GM12891 (cell line): ENCODE measurements at regions not wholly inside any gene's neighbourhood (a gene's known extent, or its start where the extent isn't known, plus 50 kb on each side); places are given as distances from the start of the nearest gene placed in this dataset.

Experiments
- POLR2A ChIP-seq: IDR thresholded peaks from 2 replicates; pipeline ENCODE4 v1.6.1; 2011; ENCODE audit warnings: low read depth, low read length, control low read depth
- POLR2AphosphoS5 ChIP-seq: IDR thresholded peaks from 2 replicates; pipeline ENCODE4 v1.6.1; 2011; ENCODE audit warnings: low read depth, low read length, control low read depth
- SPI1 ChIP-seq: IDR thresholded peaks from 2 replicates; pipeline ENCODE4 v1.6.1; 2011; ENCODE audit warnings: low read depth, low read length, control low read depth

- TF ChIP-seq POLR2A, result no peak
- no peak for TF ChIP-seq POLR2AphosphoS5
- TF ChIP-seq SPI1, result no peak
These were observed 273.2 kb upstream of the EMCN start for GRCh38 chr4:100790836-100791615.
